AG04450 (cell line): ENCODE measurements at regions not wholly inside any gene's neighbourhood (a gene's known extent, or its start where the extent isn't known, plus 50 kb on each side); places are given as distances from the start of the nearest gene placed in this dataset.

Experiments
- CTCF ChIA-PET: fragments of 300-600, 350-600 bp; formaldehyde crosslinking; extraction: SDS; loops from one replicate; lab custom pipeline; 2022; ENCODE audit warnings: antibody characterized with exemption, inconsistent platforms; lab: Charles Lee
- POLR2A ChIA-PET: fragments of 350-600 bp; formaldehyde crosslinking; extraction: SDS; loops from one replicate; lab custom pipeline; 2021; ENCODE audit warnings: antibody characterized with exemption, inconsistent platforms; lab: Yijun Ruan, JAX
- DNase-seq: peaks from one replicate; pipeline ENCODE4 v3.0.0-alpha.2; 2011; ENCODE audit warnings: low read depth, low spot score
- H3K27ac ChIP-seq: one replicate; pipeline ENCODE4 v1.5.1; 2012; ENCODE audit warnings: low read depth, low read length, control low read depth
- H3K27me3 ChIP-seq: one replicate; pipeline ENCODE4 v1.6.0; 2012; ENCODE audit warnings: low read length; ENCODE audit not compliant: control insufficient read depth, insufficient read depth
- H3K4me3 ChIP-seq: 2 replicates; pipeline ENCODE4 v1.5.1; 2011; ENCODE audit warnings: mild to moderate bottlenecking, low read depth, low read length, control low read depth
- H3K9me3 ChIP-seq: 2 replicates; pipeline ENCODE4 v1.5.1; 2012; ENCODE audit warnings: low read length; ENCODE audit not compliant: control insufficient read depth, insufficient read depth
- CTCF ChIP-seq: IDR thresholded peaks from 2 replicates; pipeline ENCODE4 v1.5.1; 2011; ENCODE audit warnings: low read depth, low read length, control low read depth, inconsistent platforms

GRCh38 chr1:116855773-116856201 is 53.9 kb upstream of the PTGFRN start:
- no peaks in the 10 kb centered on the region for H3K9me3 ChIP-seq
- no peak for DNase-seq
- ChIA-PET CTCF (interaction anchor here (1.2 kb wide), 1 partner anchor 13 kb away, joined by 3 read pairs; no protein-coding TSS in a partner anchor), POLR2A (no interaction called here)
- H3K27me3 ChIP-seq, result no peaks in the 10 kb centered on the region
- no peak for TF ChIP-seq CTCF
- no peak overlapping the region for H3K4me3 ChIP-seq
- H3K27ac ChIP-seq, result no peak overlapping the region

- ChIA-PET CTCF (interaction anchor here (1.2 kb wide), 1 partner anchor 14 kb away, joined by 3 read pairs; no protein-coding TSS in a partner anchor), POLR2A (interaction anchor here (0.6 kb wide), 1 partner anchor 26 kb away, joined by 3 read pairs; no protein-coding TSS in a partner anchor)
- no peak for DNase-seq
- no peak overlapping the region for H3K27ac ChIP-seq
- TF ChIP-seq CTCF, result no peak
- no peaks in the 10 kb centered on the region for H3K27me3 ChIP-seq
- H3K9me3 ChIP-seq, result no peaks in the 10 kb centered on the region
- H3K4me3 ChIP-seq, result no peak overlapping the region
Measured at GRCh38 chr1:116856312-116856711, 53.4 kb upstream of the PTGFRN start.

- no peaks in the 10 kb centered on the region for H3K27me3 ChIP-seq
- no peak for TF ChIP-seq CTCF
- no peak for DNase-seq
- no peak overlapping the region for H3K4me3 ChIP-seq
- no peak overlapping the region for H3K27ac ChIP-seq
- H3K9me3 ChIP-seq, result no peaks in the 10 kb centered on the region
- POLR2A ChIA-PET, result no interaction called here
- CTCF ChIA-PET, result no interaction called here
Measured at GRCh38 chr1:116857092-116857491, 52.6 kb upstream of the PTGFRN start.
